PFSK-1 (cell line): ENCODE measurements at regions not wholly inside any gene's neighbourhood (a gene's known extent, or its start where the extent isn't known, plus 50 kb on each side); places are given as distances from the start of the nearest gene placed in this dataset.

Experiments
- FOXP2 ChIP-seq: optimal IDR thresholded peaks from 2 replicates; pipeline ENCODE3; 2011; ENCODE audit warnings: borderline replicate concordance, control low read depth, inconsistent platforms; ENCODE audit not compliant: insufficient read depth; ENCODE audit errors: extremely low read length, extremely low read depth
- POLR2AphosphoS5 ChIP-seq: IDR thresholded peaks from 2 replicates; pipeline ENCODE4 v1.6.1; 2012; ENCODE audit warnings: low read depth, mild to moderate bottlenecking, control low read depth, low read length, moderate library complexity
- SIN3A ChIP-seq: IDR thresholded peaks from 2 replicates; pipeline ENCODE4 v1.6.1; 2012; ENCODE audit warnings: mild to moderate bottlenecking, low read length, moderate library complexity, borderline replicate concordance; ENCODE audit not compliant: insufficient read depth
- TAF1 ChIP-seq: IDR thresholded peaks from 2 replicates; pipeline ENCODE4 v1.6.1; 2012; ENCODE audit warnings: low read length, control low read depth, borderline replicate concordance; ENCODE audit not compliant: insufficient read depth
- TF ChIP-seq, protein P1 (sequence below), 2 experiments: IDR thresholded peaks; 2 replicates each; pipeline versions ENCODE4 v1.6.1 to v1.8.0; 2011 to 2012; ENCODE audit warnings: low read depth in 2 of 2, low read length in 2 of 2, control low read depth in 1 of 2, inconsistent platforms in 1 of 2, mild to moderate bottlenecking in 1 of 2, moderate library complexity in 1 of 2; ENCODE audit not compliant: insufficient read depth in 1 of 2

DNA sequence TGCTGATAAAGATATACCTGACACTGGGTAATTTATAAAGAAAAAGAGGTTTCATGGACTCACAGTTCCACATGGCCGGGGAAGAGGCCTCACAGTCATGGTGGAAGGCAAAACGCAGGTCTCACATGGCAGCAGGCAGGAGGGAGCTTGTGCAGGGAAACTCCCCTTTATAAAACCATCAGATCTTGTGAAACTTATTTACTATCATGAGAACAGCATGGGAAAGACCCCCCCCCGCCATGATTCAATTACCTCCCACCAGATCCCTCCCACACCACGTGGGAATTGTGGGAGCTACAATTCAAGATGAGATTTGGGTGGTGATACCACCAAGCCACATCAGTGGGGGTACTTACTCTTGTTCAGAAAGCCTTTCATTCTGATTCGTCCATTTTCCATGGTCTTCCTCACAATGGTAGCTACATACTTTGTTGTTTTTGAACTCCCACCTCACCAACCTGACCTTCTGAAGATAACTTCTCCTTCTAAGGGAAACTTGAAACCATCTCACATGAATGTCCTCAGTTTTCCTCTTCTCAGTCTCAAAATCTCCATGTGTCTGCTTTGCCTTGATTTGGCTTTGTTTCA, 275.6 kb upstream of the PROK2 start:
- TF ChIP-seq, protein P1, sequence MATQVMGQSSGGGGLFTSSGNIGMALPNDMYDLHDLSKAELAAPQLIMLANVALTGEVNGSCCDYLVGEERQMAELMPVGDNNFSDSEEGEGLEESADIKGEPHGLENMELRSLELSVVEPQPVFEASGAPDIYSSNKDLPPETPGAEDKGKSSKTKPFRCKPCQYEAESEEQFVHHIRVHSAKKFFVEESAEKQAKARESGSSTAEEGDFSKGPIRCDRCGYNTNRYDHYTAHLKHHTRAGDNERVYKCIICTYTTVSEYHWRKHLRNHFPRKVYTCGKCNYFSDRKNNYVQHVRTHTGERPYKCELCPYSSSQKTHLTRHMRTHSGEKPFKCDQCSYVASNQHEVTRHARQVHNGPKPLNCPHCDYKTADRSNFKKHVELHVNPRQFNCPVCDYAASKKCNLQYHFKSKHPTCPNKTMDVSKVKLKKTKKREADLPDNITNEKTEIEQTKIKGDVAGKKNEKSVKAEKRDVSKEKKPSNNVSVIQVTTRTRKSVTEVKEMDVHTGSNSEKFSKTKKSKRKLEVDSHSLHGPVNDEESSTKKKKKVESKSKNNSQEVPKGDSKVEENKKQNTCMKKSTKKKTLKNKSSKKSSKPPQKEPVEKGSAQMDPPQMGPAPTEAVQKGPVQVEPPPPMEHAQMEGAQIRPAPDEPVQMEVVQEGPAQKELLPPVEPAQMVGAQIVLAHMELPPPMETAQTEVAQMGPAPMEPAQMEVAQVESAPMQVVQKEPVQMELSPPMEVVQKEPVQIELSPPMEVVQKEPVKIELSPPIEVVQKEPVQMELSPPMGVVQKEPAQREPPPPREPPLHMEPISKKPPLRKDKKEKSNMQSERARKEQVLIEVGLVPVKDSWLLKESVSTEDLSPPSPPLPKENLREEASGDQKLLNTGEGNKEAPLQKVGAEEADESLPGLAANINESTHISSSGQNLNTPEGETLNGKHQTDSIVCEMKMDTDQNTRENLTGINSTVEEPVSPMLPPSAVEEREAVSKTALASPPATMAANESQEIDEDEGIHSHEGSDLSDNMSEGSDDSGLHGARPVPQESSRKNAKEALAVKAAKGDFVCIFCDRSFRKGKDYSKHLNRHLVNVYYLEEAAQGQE (IDR thresholded peaks at IDR 0.05; ENCODE audit: insufficient read depth in 1 of 2, low read depth in 2 of 2, low read length in 2 of 2), result no peak
- no peak for TF ChIP-seq FOXP2

DNA sequence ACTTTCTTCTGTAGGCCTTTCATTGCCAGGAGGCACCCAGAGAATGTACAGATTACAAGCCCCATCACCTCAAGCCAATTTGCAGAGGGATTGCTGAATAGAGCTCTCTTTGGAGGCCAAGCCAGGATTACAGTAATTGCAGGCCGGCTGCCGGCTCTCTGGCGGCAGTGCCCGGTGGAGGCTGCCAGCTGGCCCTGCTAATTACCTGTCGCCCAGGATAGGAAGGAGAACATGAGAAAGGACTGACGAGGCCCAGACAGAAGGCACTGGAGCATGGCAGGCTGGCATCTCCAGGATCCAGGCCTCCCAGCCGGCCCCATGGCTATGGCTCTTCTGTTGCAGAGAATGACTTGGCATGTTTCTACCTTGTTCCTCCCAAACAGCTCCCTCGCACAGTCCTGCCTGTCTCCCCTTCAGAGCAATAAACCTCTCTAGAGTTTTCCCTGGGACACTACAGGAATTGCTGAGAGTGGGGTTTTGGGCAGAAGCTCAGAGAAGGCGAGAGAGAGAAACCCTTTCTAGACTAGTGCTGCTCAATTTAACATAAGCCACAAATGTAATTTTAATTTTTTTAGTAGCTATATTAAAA, 273.6 kb upstream of the PROK2 start:
- TF ChIP-seq SIN3A (no peak), POLR2AphosphoS5 (no peak), TAF1 (no peak)
- TF ChIP-seq, protein P1 (IDR thresholded peaks at IDR 0.05; ENCODE audit: insufficient read depth in 1 of 2, low read depth in 2 of 2, low read length in 2 of 2), result no peak

DNA sequence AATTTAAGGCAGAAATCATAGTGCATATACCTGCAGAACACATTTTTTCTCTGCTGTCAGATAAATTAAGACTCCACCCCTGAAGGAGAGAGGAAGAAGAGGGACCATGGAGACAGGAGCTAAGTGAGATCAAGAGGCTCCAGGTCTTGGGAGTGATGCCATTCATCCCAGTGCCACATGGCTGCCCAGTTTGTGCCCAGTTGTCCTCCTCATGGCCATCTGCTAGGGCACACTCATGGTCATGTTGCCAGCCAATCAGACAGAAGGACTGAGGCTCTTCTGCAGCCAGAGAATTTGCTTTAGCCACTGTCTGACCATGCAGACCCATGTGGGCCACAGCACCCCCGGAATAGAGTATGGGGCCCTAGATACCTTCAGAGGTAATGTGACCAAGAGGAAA, 270.5 kb upstream of the PROK2 start:
- TF ChIP-seq POLR2AphosphoS5 (no peak), FOXP2 (no peak), TAF1 (no peak), SIN3A (no peak)
- TF ChIP-seq, protein P1 (IDR thresholded peaks at IDR 0.05; ENCODE audit: insufficient read depth in 1 of 2, low read depth in 2 of 2, low read length in 2 of 2), result no peak

DNA sequence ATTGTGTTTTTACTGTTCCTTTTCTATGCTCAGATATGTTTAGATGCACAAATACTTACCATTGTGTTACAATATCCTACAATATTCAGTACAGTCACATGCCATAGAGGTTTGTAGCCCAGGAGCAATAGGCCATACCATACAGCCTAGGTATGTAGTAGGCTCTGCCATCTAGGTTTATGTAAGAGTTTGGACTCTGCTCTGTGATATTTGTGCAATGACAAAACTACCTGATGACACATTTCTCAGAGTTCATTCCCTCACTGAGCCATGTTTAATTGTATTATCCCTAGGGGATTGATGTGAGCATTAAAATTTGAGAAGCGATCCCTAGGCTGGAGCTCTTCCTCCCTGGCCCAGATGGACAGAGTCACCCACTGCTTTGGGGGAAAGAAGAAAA, 270.0 kb upstream of the PROK2 start:
- TF ChIP-seq FOXP2, result no peak
- TF ChIP-seq, protein P1 (IDR thresholded peaks at IDR 0.05; ENCODE audit: insufficient read depth in 1 of 2, low read depth in 2 of 2, low read length in 2 of 2), result no peak
- TF ChIP-seq TAF1, result no peak

DNA sequence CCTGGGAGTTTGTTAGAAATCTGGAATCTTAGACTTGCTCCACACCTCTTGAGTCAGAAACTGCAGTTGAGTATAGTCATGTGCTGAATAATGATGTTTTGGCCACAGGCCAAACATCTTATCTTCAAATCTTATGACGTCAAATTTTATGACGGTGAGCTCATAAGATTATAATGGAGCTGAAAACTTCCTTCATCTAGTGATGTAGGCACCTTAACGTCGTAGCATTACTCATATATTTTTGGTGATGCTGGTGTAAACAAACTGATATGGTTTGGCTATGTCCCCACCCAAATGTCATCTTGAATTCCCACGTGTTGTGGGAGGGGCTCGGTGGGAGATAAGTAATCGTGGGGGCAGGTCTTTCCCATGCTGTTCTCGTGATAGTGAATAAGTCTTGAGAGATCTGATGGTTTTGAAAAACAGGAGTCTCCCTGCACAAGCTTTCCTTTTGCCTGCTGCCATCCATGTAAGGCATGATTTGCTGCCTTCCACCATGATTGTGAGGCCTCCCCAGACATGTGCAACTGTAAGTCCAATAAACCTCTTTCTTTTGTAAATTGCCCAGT, 268.0 kb upstream of the PROK2 start:
- no peak for TF ChIP-seq POLR2AphosphoS5
- TF ChIP-seq, protein P1 (IDR thresholded peaks at IDR 0.05; ENCODE audit: insufficient read depth in 1 of 2, low read depth in 2 of 2, low read length in 2 of 2), result no peak
- TF ChIP-seq SIN3A, result no peak
- TF ChIP-seq TAF1, result no peak
- no peak for TF ChIP-seq FOXP2
